CD4-positive, alpha-beta T cell (primary cell): ENCODE measurements at regions not wholly inside any gene's neighbourhood (a gene's known extent, or its start where the extent isn't known, plus 50 kb on each side); places are given as distances from the start of the nearest gene placed in this dataset.

ENCODE experiments used
- ATAC-seq: fragments of 200-7000 bp; cut with Tn5 transposase; one replicate; pipeline ENCODE4 v1.10.0; 2022; ENCODE audit warnings: mild to moderate bottlenecking; ENCODE audit not compliant: poor library complexity
- CTCF ChIA-PET: fragments of 350-600 bp; sonication (Branson Sonifier 250); formaldehyde crosslinking; loops from one replicate; lab custom pipeline; 2021; ENCODE audit warnings: antibody characterized with exemption, inconsistent platforms; lab: Charles Lee
- POLR2A ChIA-PET: fragments of 350-600 bp; sonication (Branson Sonifier 250); formaldehyde crosslinking; loops from one replicate; lab custom pipeline; 2021; ENCODE audit warnings: antibody characterized with exemption, inconsistent platforms; lab: Charles Lee
- DNase-seq, 14 experiments: peaks; one replicate each; pipeline ENCODE4 v3.0.0-alpha.2; 2013 to 2020; ENCODE audit warnings: mixed read lengths in 2 of 14
- H3K27ac ChIP-seq, 2 donors: one replicate each; pipeline versions ENCODE4 v1.5.1 to v1.7.0; 2013; ENCODE audit warnings: low read length in 2 of 2, low read depth in 1 of 2, mild to moderate bottlenecking in 1 of 2
- H3K27me3 ChIP-seq, 2 experiments: 1 replicate in 1 of 2; 2 replicates in 1 of 2; pipeline versions ENCODE4 v1.6.1 to v1.7.0; 2013; ENCODE audit warnings: low read length in 2 of 2, control low read depth in 1 of 2, mild to moderate bottlenecking in 1 of 2, moderate library complexity in 1 of 2; ENCODE audit not compliant: insufficient read depth in 2 of 2, control insufficient read depth in 1 of 2
- H3K36me3 ChIP-seq: one replicate; pipeline ENCODE4 v1.6.1; 2013; ENCODE audit warnings: low read length, control low read depth; ENCODE audit not compliant: insufficient read depth
- H3K4me1 ChIP-seq: one replicate; pipeline ENCODE4 v1.6.1; 2013; ENCODE audit warnings: low read length, control low read depth; ENCODE audit not compliant: insufficient read depth
- H3K4me3 ChIP-seq: one replicate; pipeline ENCODE4 v1.5.1; 2013; ENCODE audit warnings: mild to moderate bottlenecking, low read length, moderate library complexity
- H3K9me3 ChIP-seq, 2 experiments: 1 replicate in 1 of 2; 2 replicates in 1 of 2; pipeline versions ENCODE4 v1.6.1 to v1.7.0; 2013; ENCODE audit warnings: low read length in 2 of 2, mild to moderate bottlenecking in 2 of 2, control low read depth in 1 of 2, moderate library complexity in 1 of 2; ENCODE audit not compliant: control insufficient read depth in 1 of 2, insufficient read depth in 1 of 2
- H3K27ac Mint-ChIP-seq: one replicate; pipeline ENCODE4 v1.8.0; 2020; ENCODE audit warnings: mixed read lengths
- H3K27me3 Mint-ChIP-seq: one replicate; pipeline ENCODE4 v1.8.0; 2021; ENCODE audit warnings: mixed read lengths
- H3K36me3 Mint-ChIP-seq: one replicate; pipeline ENCODE4 v1.8.0; 2021; ENCODE audit warnings: low read depth, mixed read lengths
- H3K4me1 Mint-ChIP-seq: one replicate; pipeline ENCODE4 v1.8.0; 2021; ENCODE audit warnings: low read depth, mixed read lengths
- H3K4me3 Mint-ChIP-seq: one replicate; pipeline ENCODE4 v1.8.0; 2020; ENCODE audit warnings: mild to moderate bottlenecking, mixed read lengths
- H3K9me3 Mint-ChIP-seq: one replicate; pipeline ENCODE4 v1.8.0; 2020; ENCODE audit warnings: mixed read lengths
- CTCF ChIP-seq: fragments of 200-600 bp; IDR thresholded peaks from one replicate; pipeline ENCODE4 v1.8.0; 2022; ENCODE audit warnings: antibody characterized with exemption, mild to moderate bottlenecking
- intact Hi-C, 2 experiments: fragments of 100-400 bp; cut with DNase I in 1 of 2; cut with micrococcal nuclease in 1 of 2; formaldehyde crosslinking; loops; one replicate each; pipeline versions ENCODE4 v1.15.1 to v1.9.0; 2023 to 2025; cut with DNase I, micrococcal nuclease

- DNase-seq, result no peak
- H3K36me3 Mint-ChIP-seq, result no peaks in the 10 kb centered on the region
- H3K4me1 ChIP-seq, result no peaks in the 10 kb centered on the region
- no peak overlapping the region for H3K27ac Mint-ChIP-seq
- no peak for TF ChIP-seq CTCF
- ChIA-PET CTCF (no interaction called here), POLR2A (no interaction called here)
- H3K9me3 ChIP-seq, result no peaks in the 10 kb centered on the region
- H3K4me1 Mint-ChIP-seq, result no peaks in the 10 kb centered on the region
- no peak overlapping the region for H3K4me3 Mint-ChIP-seq
- ATAC-seq, result no peak
- H3K9me3 Mint-ChIP-seq, result peaks cover 10% of the 10 kb centered on the region
- H3K36me3 ChIP-seq, result no peaks in the 10 kb centered on the region
- peaks cover 7% of the 10 kb centered on the region for H3K27me3 Mint-ChIP-seq
- H3K4me3 ChIP-seq, result no peak overlapping the region
- H3K27me3 ChIP-seq, result no peaks in the 10 kb centered on the region
- H3K27ac ChIP-seq, result no peak overlapping the region
- intact Hi-C loops, result no loop called here
Observed at GRCh38 chr6:10278746-10279145, 136.1 kb downstream of the TFAP2A start.

- intact Hi-C loops, result no loop called here
- H3K27me3 ChIP-seq, result no peaks in the 10 kb centered on the region
- CTCF ChIA-PET, result no interaction called here
Observed at GRCh38 chr6:10276660-10277287, 138.1 kb downstream of the TFAP2A start.

GRCh38 chr6:10276106-10276505, 138.8 kb downstream of the TFAP2A start:
- Histone ChIP-seq H3K4me1 (no peaks in the 10 kb centered on the region), H3K4me3 (no peak overlapping the region), H3K27me3 (no peaks in the 10 kb centered on the region), H3K36me3 (no peaks in the 10 kb centered on the region), H3K9me3 (no peaks in the 10 kb centered on the region), H3K27ac (no peak overlapping the region)
- H3K4me3 Mint-ChIP-seq, result no peak overlapping the region
- no peak overlapping the region for H3K27ac Mint-ChIP-seq
- peaks cover 9% of the 10 kb centered on the region for H3K27me3 Mint-ChIP-seq
- no peaks in the 10 kb centered on the region for H3K4me1 Mint-ChIP-seq
- intact Hi-C loops, result no loop called here
- DNase-seq, result no peak
- CTCF ChIA-PET, result no interaction called here
- no peak for TF ChIP-seq CTCF
- POLR2A ChIA-PET, result no interaction called here
- no peaks in the 10 kb centered on the region for H3K36me3 Mint-ChIP-seq
- no peak for ATAC-seq
- peaks cover 10% of the 10 kb centered on the region for H3K9me3 Mint-ChIP-seq

More at GRCh38 chr6:10276660-10277287, 138.1 kb downstream of the TFAP2A start:
- Histone ChIP-seq H3K9me3 (no peaks in the 10 kb centered on the region), H3K36me3 (no peaks in the 10 kb centered on the region), H3K4me1 (no peaks in the 10 kb centered on the region), H3K27ac (no peak overlapping the region), H3K4me3 (no peak overlapping the region)
- ATAC-seq, result no peak
- no peaks in the 10 kb centered on the region for H3K4me1 Mint-ChIP-seq
- no peak for DNase-seq
- no peaks in the 10 kb centered on the region for H3K36me3 Mint-ChIP-seq
- peaks cover 10% of the 10 kb centered on the region for H3K9me3 Mint-ChIP-seq
- H3K27ac Mint-ChIP-seq, result no peak overlapping the region
- peaks cover 9% of the 10 kb centered on the region for H3K27me3 Mint-ChIP-seq
- no peak for TF ChIP-seq CTCF
- POLR2A ChIA-PET, result no interaction called here
- no peak overlapping the region for H3K4me3 Mint-ChIP-seq
